GM21447 (cell line): ENCODE measurements at regions not wholly inside any gene's neighbourhood (a gene's known extent, or its start where the extent isn't known, plus 50 kb on each side); places are given as distances from the start of the nearest gene placed in this dataset.
A peak's percentile ranks its signal among the peaks of the same experiment; 100 is the strongest.

Experiments used
- ATAC-seq: cut with Tn5 transposase; IDR thresholded peaks from one replicate; pipeline ENCODE4 v1.9.1; 2021; ENCODE audit not compliant: unreplicated experiment

GRCh38 chr18:73966954-73967353 is 180.7 kb downstream of the FBXO15 start:
- ATAC-seq: no peak

- ATAC-seq: peak; percentile 61
Measured at GRCh38 chr18:73962256-73962655, 185.4 kb downstream of the FBXO15 start.

DNA sequence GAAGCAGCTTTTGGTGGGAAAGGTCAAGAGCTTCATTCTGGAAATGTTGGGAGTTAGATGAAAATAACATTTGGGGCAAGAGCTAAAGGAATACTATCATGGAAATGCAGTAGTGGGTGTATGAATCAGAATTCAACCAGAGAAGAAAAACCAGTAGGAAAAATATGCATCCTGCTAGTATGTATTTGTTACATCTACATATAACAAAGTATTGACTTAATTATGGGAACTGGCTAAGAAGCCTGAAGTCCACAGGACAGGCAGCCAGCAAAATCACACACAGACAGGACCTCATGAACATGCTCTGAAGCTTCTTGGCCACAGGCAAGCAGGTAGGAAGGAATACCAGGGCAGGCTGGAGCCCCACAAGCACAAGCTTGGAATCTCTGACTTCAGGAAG is 185.8 kb downstream of the FBXO15 start:
- ATAC-seq: no peak

- no peak for ATAC-seq
Measured at GRCh38 chr18:73959352-73959751, 188.3 kb downstream of the FBXO15 start.

DNA sequence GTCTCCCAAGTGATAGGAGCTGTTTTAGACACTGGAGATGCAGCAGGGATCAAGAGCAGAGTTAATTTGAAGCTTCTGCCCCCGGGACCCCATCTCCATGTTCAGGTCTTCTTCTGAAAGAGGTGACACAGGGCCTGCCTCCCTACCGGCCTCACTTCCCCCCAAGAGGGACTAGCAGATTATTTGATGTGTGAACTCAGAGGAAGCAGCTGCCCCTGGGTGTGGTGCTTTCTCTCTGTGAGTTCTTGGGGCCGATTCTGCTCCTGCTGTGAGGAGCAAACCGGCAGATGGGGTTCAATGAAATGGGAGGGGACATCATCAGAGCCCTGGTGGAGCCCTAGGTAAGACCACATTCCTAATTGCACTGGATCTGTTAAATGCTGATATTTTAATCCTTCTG is 193.4 kb downstream of the FBXO15 start:
- ATAC-seq: no peak

DNA sequence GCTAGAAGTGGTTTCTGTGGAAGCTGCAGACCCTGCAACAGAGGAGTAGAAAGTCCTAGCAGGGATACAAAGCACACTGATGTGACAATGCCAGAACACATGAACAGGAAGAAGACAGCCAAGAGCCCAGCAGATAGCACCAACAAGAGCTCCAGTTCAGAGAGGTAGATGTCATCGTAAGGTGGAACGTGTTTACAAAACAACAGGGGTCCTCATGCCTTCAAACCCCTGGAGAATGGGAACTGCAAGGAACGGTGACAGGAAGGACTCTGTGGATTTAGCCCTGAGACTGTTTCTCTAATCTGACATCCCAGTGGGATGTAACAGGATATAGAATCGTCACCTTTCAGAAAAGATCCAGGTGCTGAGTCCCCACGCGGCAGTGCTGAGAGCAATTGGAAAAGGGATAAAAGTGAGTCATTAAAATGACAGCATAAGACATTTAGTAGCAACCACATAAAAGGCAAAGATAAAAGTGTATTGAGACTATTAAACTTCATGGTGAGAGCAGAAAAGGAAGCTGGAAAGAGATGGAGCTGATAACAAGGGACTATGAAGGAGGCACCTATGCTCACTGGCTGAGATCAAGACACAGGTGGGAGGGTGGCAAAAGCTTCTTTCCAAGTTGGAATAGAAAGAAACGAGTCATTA is 195.2 kb downstream of the FBXO15 start:
- no peak for ATAC-seq

DNA sequence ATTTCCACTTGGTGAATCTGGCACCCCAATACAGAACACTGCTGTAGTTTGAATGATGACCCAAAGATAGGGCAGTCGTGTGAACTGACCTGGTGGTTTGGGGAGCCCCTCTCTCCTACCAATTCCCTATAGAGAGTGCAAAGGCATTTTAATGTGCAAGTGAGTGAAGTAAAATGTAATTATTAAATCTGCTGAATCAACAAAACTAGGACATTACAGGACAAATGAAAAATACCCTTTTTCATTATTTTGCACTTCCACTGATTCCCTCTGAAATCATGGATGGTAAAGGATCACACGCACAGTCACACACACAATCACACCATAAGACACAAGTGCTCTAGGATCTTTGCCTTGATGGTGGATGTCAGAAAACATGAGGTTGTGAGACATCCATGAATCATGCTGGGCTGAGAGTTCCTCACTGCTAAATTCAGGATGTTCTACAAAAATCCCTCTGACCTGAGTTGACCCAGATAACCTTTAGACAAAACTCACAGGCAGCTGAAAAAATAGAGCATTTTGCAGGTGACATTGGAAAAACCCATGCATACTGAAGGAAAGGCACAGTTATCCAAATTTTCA is 197.4 kb downstream of the FBXO15 start:
- no peak for ATAC-seq

- ATAC-seq: no peak
Measured at GRCh38 chr18:73948497-73948896, 199.1 kb downstream of the FBXO15 start.

DNA sequence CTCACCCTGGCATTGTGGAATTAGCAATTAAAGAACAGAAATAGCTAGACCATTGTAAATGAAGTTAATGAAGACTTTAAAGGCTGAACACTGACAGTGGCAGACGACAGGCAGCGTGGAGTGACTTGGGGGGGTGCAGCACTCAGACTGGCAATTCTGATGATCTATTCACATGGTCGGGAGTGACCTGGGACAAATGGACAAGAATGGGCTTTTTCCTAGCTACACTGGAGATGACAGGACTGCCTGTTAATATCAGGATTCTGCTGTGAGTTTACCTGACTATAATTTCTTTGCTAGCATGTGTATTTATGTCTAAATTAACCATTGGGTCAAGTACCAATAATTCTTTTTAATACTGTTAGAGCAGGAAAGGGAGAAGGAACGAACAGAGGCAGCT is 199.6 kb downstream of the FBXO15 start:
- ATAC-seq: no peak

GRCh38 chr18:73947180-73947921 is 200.3 kb downstream of the FBXO15 start:
- ATAC-seq: no peak

GRCh38 chr18:73945130-73945792 is 202.4 kb downstream of the FBXO15 start:
- ATAC-seq: no peak

DNA sequence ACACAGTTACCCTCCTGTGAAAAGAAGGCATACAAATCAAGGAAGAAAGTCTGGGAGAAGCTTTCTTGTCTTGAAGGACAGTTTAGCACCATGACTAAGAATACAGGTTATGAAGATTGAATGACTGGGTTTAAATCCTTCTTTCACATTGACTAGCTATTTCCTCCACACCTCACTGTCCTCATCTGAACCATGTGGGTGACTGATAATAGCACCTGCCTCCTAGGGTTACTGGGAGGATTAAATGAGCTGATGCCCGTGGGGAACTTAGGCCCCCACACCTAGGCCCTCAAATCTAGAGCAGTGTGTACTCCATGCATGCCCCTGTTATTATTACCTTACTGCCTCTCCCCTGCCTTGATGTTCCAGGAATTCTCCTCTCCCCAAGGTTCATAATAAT is 202.9 kb downstream of the FBXO15 start:
- no peak for ATAC-seq

GRCh38 chr18:73943763-73944162 is 203.9 kb downstream of the FBXO15 start:
- no peak for ATAC-seq

- no peak for ATAC-seq
Measured at GRCh38 chr18:73942956-73943355, 204.7 kb downstream of the FBXO15 start.

GRCh38 chr18:73942081-73942625 is 205.5 kb downstream of the FBXO15 start:
- no peak for ATAC-seq

GRCh38 chr18:73940721-73941120 is 206.9 kb downstream of the FBXO15 start:
- no peak for ATAC-seq

- ATAC-seq: no peak
Measured at GRCh38 chr18:73939391-73939790, 208.2 kb downstream of the FBXO15 start.

- ATAC-seq: no peak
Measured at GRCh38 chr18:73933685-73934084, 213.9 kb downstream of the FBXO15 start.

DNA sequence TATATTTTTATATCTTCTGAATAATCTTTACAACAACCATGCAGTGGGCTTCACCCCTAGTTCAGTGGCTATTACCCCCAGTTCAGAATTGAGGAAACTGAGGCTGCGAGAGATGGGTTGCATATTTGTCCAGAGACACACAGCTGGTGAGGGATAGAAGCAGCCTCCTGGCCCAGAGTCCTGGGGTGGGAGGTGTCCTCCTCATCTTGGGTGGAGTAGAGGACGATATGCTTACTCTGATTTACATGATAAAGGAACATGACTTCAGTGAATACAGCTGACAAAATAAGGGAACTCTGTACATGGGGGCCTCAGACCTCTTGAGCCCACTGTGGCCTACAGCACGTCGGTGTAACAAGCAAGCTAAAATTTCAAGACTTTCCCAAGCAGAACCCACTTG is 214.7 kb downstream of the FBXO15 start:
- no peak for ATAC-seq

- ATAC-seq: no peak
Measured at GRCh38 chr18:73927496-73927895, 220.1 kb downstream of the FBXO15 start.

DNA sequence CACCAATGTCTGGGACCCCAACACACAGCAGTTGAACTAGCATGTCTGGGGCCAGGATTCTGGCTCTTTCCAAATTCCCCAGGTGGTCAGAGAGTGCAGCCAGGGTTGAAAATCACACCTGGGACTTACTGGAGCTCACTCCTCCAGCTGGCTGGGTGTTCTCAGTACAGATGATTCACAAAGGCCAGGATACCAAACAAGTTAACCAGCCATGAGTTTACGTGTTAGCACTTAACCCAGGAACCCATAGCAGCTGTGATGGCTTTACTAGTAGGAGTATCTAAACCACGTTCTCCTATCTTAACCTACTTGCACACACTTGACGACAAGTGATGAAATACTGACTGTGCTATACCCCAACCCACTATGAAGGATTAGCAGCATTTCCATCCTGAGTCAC is 222.8 kb downstream of the FBXO15 start:
- ATAC-seq: no peak

DNA sequence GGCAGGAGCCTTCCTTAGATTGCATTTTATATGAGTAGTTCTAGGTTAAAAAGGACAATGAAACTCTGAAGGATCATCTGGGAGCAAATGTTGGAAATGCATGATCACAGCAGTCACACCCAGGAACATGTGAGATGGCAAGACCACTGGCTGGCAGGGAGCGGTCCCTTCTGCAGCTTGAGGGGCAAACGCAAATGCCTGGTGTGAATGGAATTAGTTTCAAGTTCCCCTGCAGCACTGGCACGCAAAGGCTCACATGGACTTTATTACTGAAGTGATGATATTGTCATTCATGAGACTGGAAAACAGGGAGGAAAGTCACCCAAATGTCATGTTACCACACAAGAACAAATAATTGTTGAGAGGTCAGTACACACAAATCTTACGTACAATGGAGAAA is 223.3 kb downstream of the FBXO15 start:
- no peak for ATAC-seq
